ENCODE measurements at regions not wholly inside any gene's neighbourhood (a gene's known extent, or its start where the extent isn't known, plus 50 kb on each side); places are given as distances from the start of the nearest gene placed in this dataset.

DNA sequence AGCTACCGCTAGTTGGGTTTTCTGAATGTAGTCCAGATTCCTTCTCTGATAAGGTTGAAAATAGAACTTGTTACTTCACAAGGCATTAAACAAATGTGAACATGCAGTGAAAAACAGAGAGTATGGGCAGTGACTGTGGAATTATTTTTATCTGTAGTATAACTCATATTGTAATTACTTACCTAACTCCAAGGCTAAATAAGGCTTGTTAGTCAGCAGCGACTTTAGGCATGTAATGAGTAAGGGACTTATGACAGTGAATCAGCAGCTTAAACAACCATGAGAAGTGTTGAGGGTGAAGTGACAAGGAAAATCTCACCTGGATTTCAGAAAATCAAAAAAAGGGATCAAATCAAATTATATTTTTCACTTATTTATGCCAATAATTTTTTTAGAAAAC, 1719.5 kb upstream of the MIR17HG start:
- no peaks in the 10 kb centered on the region for H3K4me1 ChIP-seq (ENCODE audit: insufficient read depth, low read length)
- H3K36me3 ChIP-seq (ENCODE audit: insufficient read depth, low read length), result no peaks in the 10 kb centered on the region
- peaks cover 3% of the 10 kb centered on the region for H3K9me3 ChIP-seq (ENCODE audit: low read depth, low read length)
- H3K27ac ChIP-seq (ENCODE audit: low read depth, low read length), result no peak overlapping the region
- H3K79me2 ChIP-seq (ENCODE audit: insufficient read depth, low read length), result no peaks in the 10 kb centered on the region
- H3K4me3 ChIP-seq (ENCODE audit: insufficient read depth, low read length), result no peak overlapping the region
- no peak for DNase-seq (ENCODE audit: insufficient read length, low spot score, missing footprints)
- no peaks in the 10 kb centered on the region for H4K20me1 ChIP-seq (ENCODE audit: insufficient read depth, low read length)
- H3K27me3 ChIP-seq (ENCODE audit: insufficient read depth, low read length), result no peaks in the 10 kb centered on the region
- H2AFZ ChIP-seq (ENCODE audit: low read length), result no peak overlapping the region
- no peak overlapping the region for H3K4me2 ChIP-seq (ENCODE audit: insufficient read depth, low read length)
- TF ChIP-seq, protein P1, sequence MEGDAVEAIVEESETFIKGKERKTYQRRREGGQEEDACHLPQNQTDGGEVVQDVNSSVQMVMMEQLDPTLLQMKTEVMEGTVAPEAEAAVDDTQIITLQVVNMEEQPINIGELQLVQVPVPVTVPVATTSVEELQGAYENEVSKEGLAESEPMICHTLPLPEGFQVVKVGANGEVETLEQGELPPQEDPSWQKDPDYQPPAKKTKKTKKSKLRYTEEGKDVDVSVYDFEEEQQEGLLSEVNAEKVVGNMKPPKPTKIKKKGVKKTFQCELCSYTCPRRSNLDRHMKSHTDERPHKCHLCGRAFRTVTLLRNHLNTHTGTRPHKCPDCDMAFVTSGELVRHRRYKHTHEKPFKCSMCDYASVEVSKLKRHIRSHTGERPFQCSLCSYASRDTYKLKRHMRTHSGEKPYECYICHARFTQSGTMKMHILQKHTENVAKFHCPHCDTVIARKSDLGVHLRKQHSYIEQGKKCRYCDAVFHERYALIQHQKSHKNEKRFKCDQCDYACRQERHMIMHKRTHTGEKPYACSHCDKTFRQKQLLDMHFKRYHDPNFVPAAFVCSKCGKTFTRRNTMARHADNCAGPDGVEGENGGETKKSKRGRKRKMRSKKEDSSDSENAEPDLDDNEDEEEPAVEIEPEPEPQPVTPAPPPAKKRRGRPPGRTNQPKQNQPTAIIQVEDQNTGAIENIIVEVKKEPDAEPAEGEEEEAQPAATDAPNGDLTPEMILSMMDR (IDR thresholded peaks at IDR 0.05; ENCODE audit: extremely low read depth, low read depth, low read length), result no peak

DNA sequence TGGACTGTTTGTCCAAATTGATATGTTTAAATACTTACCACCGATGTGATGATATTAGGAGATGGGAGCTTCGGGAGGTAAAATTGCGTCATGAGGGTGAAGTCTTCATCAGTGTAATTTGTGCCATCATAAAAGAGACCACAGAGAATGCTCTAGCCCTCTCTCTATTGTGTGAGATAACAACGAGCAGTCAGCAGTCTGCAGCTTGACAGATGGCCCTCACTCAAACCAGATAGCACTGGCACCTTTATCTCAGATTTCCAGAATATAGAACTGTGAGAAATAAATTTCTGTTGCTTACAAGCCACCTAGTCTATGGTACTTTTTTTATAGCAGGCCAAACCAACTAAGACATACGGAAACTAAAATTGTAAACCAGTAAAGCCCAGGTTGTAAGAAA, 1718.9 kb upstream of the MIR17HG start:
- Histone ChIP-seq H3K4me1 (ENCODE audit: insufficient read depth, low read length) (no peaks in the 10 kb centered on the region), H4K20me1 (ENCODE audit: insufficient read depth, low read length) (no peaks in the 10 kb centered on the region), H3K27me3 (ENCODE audit: insufficient read depth, low read length) (no peaks in the 10 kb centered on the region), H3K79me2 (ENCODE audit: insufficient read depth, low read length) (no peaks in the 10 kb centered on the region), H2AFZ (ENCODE audit: low read length) (no peak overlapping the region), H3K4me3 (ENCODE audit: insufficient read depth, low read length) (no peak overlapping the region), H3K9me3 (ENCODE audit: low read depth, low read length) (peaks cover 3% of the 10 kb centered on the region), H3K27ac (ENCODE audit: low read depth, low read length) (no peak overlapping the region), H3K36me3 (ENCODE audit: insufficient read depth, low read length) (no peaks in the 10 kb centered on the region), H3K4me2 (ENCODE audit: insufficient read depth, low read length) (no peak overlapping the region)
- TF ChIP-seq, protein P1 (IDR thresholded peaks at IDR 0.05; ENCODE audit: extremely low read depth, low read depth, low read length), result no peak
- DNase-seq (ENCODE audit: insufficient read length, low spot score, missing footprints), result no peak

- no peak overlapping the region for H3K27ac ChIP-seq (ENCODE audit: low read depth, low read length)
- no peaks in the 10 kb centered on the region for H4K20me1 ChIP-seq (ENCODE audit: insufficient read depth, low read length)
- H3K36me3 ChIP-seq (ENCODE audit: insufficient read depth, low read length), result no peaks in the 10 kb centered on the region
- H2AFZ ChIP-seq (ENCODE audit: low read length), result no peak overlapping the region
- no peak overlapping the region for H3K4me2 ChIP-seq (ENCODE audit: insufficient read depth, low read length)
- TF ChIP-seq, protein P1 (IDR thresholded peaks at IDR 0.05; ENCODE audit: extremely low read depth, low read depth, low read length), result no peak
- no peaks in the 10 kb centered on the region for H3K27me3 ChIP-seq (ENCODE audit: insufficient read depth, low read length)
- H3K79me2 ChIP-seq (ENCODE audit: insufficient read depth, low read length), result no peaks in the 10 kb centered on the region
- no peak overlapping the region for H3K4me3 ChIP-seq (ENCODE audit: insufficient read depth, low read length)
- H3K4me1 ChIP-seq (ENCODE audit: insufficient read depth, low read length), result no peaks in the 10 kb centered on the region
- no peak for DNase-seq (ENCODE audit: insufficient read length, low spot score, missing footprints)
- no peaks in the 10 kb centered on the region for H3K9me3 ChIP-seq (ENCODE audit: low read depth, low read length)
Observed at GRCh38 chr13:89650226-89650625, 1697.3 kb upstream of the MIR17HG start.

DNA sequence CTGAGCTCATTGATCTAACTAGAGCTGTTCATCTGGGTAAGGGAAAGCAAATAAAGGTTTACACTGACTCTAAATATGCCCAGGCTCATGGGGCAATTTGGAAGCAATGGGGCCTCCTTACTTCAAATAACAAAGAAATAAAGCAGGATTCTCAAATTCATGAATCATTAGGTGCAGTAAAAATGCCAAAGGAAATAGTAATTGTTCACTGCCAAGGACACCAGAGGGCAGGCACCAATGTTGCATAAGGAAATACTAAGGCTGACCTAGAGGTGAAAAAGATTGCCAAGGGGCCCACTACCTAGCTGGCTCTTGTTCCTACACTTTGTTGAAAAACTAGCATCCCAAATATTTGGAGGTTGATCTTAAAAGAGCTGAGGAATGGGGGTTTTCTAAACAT, 1686.7 kb upstream of the MIR17HG start:
- Histone ChIP-seq H3K4me1 (ENCODE audit: insufficient read depth, low read length) (no peaks in the 10 kb centered on the region), H4K20me1 (ENCODE audit: insufficient read depth, low read length) (no peaks in the 10 kb centered on the region), H3K27me3 (ENCODE audit: insufficient read depth, low read length) (no peaks in the 10 kb centered on the region), H3K4me3 (ENCODE audit: insufficient read depth, low read length) (no peak overlapping the region), H3K79me2 (ENCODE audit: insufficient read depth, low read length) (no peaks in the 10 kb centered on the region), H3K4me2 (ENCODE audit: insufficient read depth, low read length) (no peak overlapping the region), H3K9me3 (ENCODE audit: low read depth, low read length) (no peaks in the 10 kb centered on the region), H2AFZ (ENCODE audit: low read length) (no peak overlapping the region), H3K27ac (ENCODE audit: low read depth, low read length) (no peak overlapping the region), H3K36me3 (ENCODE audit: insufficient read depth, low read length) (no peaks in the 10 kb centered on the region)
- TF ChIP-seq, protein P1 (IDR thresholded peaks at IDR 0.05; ENCODE audit: extremely low read depth, low read depth, low read length), result no peak
- no peak for DNase-seq (ENCODE audit: insufficient read length, low spot score, missing footprints)

Measured in osteoblast (primary cell).